ENCODE measurements at regions not wholly inside any gene's neighbourhood (a gene's known extent, or its start where the extent isn't known, plus 50 kb on each side); places are given as distances from the start of the nearest gene placed in this dataset.
"Not testable (repeated sequence)": the region's sequence is repeated elsewhere in the genome, so short reads cannot be mapped to it uniquely, and the experiment has no call there.

DNA sequence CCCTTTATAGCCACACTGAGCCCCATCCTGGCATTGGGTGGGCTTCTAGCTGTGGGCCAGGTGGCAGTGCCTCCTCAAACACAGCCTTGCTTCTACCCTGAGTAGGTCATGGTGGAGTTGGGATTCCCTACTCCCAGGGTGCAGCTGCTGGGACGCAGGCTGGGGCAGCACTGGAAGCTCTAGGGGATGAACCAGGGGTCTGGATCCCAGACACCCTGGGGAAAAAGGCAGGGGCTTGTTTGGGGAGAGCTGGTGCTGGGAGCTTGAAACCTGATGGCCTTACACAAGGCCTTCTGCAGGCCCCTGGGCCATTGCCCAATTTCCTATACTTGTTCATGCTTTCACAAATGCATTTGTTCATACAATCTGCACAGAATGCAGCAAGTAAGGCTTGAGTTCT, 103.7 kb upstream of the CTBP2 start:
- no peak for DNase-seq

DNA sequence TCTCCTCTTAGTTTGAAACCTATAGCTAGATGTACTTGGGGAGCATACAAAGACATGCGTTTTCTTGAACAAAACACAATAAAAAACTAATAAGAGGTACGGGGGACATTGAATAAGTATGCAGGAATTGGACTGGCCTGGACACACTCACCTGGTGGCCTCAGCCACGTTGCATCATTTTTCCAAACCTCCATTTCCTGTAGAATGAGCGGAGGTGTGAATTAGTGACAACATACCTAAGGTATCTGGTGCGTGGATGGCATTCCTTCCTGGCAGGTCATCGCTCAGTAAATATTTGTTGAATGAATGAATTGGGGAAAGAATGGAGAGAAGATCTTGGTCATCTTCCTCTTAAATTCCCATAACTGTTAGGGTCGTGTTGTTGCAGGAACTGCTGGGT, 103.2 kb upstream of the CTBP2 start:
- DNase-seq: no peak

DNA sequence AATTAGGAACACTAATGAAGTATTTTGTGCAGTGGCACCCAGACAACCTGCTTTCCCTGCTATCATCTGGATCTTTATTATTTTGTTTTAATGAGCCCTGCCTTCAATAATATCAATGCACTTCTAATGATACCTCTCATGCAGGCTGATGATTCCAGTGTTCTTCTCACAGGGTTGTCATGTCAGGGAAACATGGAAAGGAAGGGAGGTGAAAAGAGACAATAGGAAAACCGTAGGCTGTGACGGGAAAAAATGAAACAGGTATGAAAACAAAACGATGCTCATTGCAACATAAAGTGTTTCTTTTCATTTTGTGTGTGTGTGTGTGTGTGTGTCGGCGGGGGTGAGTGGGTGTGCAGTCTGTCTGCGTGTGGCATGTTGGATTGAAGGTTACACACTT, 102.6 kb upstream of the CTBP2 start:
- no peak for DNase-seq

DNA sequence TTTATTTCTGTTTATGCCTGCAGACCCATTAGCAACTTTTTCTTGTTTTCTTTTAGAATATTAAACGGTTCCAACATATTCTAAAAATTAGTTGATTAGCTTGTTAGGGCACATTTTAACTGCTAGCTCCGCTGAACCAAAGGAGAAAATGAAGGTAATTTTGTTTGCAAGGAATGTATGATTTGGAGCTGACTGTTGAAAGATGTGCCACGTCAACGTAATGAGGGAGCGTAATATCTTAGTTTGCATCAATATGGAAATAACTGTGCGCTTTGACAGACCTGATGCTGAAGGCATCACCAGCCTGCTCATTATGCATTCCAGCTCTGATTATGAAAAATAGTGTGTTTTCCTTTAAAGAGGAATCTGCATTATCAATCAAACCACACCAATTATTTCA, 102.0 kb upstream of the CTBP2 start:
- DNase-seq: no peak

DNA sequence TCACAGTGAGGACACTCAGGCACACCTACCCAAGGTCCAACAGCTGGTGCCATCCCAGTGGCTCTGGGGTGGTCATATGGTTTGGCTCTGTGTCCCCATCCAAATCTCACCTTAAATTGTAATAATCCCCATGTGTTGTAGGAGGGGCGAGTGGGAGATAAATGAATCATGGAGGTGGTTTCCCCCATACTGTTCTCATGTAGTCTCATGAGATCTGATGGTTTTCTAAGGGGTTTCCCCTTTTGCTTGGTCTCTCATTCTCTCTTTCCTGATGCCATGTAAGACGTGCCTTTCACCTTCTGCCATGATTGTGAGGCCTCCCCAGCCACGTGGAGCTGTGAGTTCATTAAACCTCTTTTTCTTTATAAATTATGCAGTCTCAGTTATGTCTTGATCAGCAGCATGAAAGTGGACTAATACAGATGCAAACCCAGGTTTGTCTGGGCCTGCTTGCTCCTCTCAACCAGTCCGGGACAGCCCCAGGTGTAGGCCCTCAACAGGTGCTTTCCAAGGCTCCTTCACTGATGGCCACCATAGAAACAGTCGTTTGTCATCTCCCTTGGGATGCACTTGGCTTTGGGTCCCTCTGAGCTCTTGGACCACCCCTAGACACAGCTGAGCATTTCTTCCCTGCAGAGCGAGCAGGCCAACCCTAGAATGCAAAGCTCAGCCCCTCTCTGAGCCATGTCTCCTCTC, 101.3 kb upstream of the CTBP2 start:
- DNase-seq: no peak

DNA sequence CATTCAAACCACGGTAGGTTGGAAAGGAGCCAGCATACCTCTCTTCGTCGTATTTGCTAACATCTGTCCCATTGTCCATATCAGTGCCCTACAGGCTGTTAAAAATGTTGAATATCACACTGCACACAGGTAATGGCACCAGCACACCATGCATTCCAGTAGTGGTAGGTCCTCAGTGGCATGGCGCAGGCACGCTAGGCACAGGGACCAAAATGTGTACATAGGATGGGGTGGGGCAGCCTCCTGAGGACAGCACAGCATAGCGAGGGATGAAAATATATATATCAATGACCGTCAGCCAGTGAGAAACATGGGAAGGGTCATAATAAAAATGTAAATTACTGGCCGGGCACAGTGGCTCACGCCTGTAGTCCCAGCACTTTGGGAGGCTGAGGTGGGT, 99.9 kb upstream of the CTBP2 start:
- DNase-seq: no peak

DNA sequence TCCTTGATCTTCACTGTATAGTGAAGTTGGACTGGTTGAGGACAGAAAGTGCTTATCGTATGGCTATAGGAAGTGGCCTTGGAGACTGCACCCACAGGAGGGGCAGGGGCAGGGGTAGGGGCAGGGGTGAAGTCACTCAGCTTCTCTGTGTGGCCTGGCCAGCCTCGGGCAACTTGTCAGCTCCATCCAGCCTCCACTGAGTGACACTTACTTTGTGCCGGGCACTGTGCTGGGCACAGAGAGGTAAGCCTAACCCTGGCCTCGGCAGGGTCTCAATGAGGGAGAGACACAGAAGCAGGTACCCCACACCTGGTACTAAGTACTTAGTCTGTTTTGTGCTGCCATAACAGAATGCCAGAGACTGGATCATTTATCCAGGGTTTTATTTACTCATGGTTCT, 99.3 kb upstream of the CTBP2 start:
- no peak for DNase-seq

DNA sequence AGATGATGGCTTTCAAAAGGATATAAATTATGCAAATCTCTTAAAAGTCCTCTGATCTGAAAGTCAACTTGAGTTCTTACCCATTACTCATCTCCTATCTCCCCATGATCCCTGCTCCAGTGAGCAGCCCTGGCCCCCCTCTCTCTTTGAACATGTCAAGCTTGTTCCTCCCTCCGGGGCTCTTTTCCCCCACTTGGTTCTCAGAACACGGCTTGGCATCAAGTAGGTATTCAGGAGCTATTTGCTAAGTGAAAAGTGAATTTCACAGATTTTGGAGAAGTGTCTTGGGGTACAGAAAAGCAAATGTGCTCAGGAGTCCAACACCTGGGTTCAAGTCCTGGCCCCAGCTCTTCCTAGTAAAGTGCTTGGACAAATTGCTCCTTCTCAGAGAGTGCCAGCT, 98.3 kb upstream of the CTBP2 start:
- no peak for DNase-seq

DNA sequence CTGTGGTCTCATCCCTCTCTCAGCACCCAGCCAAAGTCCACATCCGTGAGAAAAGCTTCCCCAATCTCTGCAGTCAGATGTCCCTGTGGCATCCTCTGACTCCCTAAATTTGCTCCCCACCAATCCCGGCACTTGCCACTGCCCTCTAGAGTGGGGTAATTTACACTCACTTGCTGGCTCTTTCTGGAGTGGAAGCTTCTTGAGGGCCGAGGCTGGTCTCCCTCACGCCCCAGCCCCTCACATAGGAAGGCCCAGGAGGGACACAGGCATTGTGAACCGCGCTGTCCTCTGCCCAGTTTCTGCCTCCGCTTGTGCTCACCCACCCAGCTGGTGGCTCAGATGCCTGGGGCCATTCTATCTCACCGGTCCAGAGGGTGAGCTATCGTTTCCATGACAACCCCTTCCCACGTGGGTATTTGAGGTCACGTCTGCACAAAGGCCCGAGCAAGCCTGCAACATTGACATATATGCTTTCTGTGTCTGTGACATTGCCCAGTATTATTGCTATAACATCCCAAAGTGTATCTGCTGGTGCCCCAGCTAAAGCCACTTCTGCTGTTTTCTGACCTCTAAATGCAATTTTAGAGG, 97.3 kb upstream of the CTBP2 start:
- DNase-seq: no peak

DNA sequence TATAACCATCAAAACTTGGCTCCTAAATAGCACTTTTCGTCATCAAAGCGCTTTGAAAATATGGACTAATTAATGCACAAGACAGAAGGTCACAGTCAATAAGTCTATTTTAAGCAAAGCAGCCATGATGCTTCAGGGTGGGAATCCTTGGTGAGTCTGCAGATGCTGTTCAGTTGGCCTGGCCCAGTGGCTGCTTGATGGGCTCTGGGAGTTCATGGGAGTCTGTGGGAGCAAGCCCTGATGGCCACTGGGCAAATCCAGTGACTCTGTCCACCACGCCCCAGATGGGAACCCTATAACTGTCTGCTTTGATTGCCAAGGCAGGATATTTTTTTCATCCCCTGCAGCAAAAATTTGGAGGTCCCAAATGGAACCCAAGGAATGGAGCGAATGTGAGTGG, 95.7 kb upstream of the CTBP2 start:
- DNase-seq: no peak

DNA sequence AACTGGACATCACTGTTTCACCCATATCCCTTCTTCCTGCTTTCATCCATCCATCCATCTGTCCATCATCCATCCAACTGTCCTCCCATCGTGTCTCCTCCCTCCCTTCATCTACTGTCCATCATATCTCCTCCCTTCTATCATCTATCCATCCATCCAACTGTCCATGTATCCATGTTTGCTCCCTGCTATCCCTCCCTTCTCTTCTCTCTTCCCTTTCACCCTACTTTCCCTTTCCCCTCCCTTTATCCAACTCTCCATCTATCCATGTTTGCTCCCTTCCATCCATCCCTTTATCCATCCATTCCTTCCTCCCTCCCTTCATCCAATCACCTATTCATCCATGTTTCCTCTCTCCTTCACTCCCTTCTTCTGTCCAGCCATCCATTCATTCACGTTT, 92.6 kb upstream of the CTBP2 start:
- no peak for DNase-seq

DNA sequence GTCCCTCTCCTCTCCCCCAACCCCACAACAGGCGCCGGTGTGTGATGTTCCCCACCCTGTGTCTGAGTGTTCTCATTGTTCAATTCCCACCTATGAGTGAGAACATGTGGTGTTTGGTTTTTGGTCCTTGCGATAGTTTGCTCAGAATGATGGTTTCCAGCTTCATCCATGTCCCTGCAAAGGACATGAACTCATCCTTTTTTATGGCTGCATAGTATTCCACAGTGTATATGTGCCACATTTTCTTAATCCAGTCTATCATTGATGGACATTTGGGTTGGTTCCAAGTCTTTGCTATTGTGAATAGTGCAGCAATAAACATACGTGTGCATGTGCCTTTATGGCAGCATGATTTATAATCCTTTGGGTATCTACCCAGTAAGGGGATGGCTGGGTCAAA, 90.5 kb upstream of the CTBP2 start:
- DNase-seq: not testable (repeated sequence)

DNA sequence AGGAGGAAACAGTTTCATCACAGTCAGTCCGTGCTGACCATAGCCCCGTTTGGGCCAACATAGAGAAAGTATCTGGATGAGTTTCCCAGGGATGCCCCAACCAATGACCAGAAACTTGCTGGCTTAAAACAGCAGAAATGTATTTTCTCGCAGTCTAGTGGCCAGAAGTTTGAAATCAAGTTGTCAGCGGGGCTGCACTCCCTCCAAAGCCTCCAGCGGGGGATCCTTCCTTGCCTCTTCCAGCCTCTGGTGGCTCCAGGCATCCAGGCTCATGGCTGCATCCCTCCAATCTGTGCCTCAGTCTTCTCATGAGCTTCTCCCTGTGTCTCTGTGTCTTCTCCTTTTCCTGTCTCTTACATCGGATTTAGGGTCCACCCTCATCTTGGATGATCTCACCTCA, 89.6 kb upstream of the CTBP2 start:
- no peak for DNase-seq

DNA sequence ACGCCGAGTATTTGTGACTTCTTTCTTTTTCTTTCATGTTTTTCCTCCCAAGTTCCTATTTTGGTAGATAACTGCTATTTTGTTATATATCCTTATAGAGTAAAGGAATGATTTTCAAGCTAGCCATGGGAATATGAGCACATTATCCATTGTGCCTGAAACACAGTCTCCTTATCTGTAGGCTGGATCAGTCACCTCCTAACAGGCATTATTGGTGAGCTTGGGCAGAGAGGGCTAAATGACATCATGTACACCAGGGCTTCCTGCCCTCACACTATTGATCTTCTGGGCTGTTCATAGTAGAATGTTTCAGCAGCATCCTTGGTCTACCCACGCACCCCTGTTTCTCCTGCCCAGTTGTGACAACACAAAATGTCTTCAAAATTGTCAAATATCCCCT, 88.1 kb upstream of the CTBP2 start:
- no peak for DNase-seq

DNA sequence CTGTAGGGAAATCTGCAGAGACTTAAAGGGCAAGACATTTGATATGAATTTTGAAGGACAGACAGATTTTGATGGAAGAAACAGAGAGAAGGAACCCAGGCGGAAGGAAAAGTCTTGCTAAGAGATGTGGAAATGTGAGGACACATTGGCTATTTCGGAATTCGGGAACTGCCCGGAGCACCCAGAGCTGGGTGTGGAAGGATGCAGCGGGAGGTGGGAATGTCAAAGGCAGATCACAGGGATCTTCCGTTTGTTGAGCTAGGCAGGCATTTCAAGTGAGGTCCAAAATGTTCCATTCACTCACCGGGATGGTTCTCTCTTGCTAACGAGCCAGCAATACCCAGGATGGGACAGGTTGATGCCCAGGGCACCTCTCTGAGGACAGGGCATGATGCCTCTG, 87.2 kb upstream of the CTBP2 start:
- DNase-seq: no peak

DNA sequence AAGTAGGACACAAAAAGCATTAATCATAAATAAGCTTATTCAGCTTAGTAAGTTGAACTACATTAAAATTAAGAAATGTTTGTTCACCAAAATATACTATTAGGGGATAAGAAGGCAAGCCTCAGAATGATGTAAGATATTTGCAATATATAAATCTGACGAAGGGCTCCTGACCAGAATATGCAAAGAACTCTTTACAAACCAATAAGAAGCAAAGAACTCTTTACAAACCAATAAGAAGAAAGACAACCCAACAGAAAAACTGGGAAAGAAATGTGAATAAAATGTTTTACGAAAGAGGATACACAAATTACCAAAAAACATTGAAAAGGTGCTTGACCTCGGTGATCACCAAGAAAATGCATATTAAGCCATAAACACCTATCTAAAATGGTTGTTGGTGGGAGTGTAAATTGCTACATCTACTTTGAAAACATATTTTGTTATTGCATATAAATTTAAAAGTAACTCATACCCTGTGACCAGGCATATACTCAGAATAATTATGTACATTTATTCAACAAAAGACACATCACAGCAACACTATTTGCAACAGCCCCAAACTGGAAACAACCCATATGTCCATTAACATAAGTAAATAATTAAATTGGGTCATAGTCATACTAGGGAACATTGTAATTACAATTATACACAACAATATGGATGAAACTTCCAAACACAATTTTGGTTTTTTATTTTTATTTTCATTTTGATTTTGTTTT, 83.3 kb upstream of the CTBP2 start:
- no peak for DNase-seq

DNA sequence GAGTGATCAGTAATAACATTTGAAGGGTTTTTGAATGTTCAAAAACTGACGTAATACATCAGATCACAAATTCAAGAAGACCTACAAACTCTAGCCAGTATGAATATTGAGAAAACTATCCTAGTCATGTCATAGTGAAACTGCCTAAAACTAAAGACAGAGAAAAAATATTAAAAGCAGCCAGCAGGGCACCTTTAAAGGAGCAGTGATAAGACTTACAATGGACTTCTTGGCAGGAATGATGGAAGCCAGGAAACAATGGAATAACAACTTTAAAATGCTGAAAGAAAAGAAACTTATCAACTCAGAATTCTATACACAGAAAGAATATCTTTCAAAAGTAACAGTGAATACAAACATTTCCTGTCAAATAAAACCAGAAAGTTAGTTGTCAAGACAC, 78.3 kb upstream of the CTBP2 start:
- DNase-seq: no peak

DNA sequence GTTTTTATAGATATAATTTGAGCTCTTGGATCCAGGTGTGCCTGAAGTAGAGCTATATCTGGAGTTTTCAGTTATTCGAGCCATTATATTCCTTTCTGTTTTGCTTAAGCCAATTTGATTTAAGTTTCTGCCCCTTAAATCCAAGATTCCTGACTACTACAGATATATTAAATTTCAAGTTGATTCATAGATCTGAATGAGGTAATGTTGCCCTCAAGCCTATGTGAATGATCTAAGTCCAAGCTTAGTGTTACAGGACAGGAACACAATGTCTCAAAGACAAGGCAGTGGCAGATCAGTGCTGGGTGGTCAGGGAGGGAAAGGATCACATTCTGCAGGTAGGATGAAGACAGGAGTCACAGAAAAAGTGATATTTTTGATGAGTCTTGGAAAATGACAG, 75.7 kb upstream of the CTBP2 start:
- DNase-seq: no peak

DNA sequence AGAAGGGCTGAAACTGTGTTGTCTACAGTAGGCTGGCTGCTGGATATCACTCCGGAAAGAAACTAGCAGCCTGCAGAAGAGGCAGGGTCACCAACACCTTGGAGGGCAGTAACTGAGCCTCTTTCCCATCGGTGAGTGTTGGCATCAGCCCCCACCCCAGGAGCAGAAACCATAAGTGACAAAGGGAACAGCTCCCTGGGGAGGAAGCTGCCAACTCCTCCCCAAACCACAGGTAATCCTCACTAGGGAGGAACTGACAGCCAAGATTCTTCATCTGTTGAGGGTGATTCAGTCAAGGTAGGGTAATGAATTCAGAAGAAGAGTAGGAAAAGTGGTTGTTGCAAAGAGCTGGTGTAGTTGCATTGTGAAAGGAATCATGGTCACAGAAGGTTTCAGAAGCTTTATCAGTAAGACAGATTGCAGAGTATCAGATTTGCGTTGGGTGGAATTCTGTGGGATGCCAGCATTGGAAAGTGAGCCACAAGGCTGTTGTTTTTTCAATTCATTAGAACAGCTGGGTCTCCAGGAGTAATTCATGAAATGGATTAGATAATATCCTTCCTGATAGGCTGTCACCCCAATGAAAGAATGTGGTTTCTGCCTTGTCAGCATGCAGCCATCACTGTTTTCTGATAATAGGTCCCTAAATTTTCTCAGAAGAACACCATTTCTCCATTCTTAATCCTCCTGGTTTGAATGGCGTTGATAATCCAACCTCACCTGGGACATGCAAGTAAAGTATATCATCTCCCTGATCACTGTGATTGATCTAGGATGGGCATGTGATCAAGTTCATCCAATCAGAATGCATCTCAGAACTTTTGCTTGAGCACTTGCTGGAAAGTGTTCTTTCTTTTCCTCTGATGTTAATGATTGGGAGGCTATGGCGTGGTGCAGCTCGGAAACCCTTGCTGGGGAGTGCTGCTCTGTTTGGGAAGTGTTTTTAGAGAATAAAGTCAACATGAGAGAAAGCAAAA, 75.0 kb upstream of the CTBP2 start:
- no peak for DNase-seq

DNA sequence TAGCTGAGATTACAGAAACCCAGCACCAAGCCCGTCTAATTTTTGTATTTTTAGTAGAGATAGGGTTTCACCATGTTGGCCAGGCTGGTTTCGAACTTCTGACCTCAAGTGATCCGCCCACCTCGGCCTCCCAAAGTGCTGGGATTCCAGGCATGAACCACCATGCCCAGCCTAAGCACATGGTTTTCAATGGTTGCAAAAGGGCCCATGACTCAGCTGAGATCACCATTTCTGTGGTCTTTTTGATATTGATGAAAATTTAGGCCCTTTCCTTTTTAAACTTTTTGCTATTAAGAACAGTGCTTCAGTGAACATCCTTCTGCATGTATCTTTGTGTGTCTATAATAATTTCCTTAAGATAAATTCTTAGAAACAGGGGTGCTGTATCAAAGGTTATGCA, 74.2 kb upstream of the CTBP2 start:
- DNase-seq: not testable (repeated sequence)

DNA sequence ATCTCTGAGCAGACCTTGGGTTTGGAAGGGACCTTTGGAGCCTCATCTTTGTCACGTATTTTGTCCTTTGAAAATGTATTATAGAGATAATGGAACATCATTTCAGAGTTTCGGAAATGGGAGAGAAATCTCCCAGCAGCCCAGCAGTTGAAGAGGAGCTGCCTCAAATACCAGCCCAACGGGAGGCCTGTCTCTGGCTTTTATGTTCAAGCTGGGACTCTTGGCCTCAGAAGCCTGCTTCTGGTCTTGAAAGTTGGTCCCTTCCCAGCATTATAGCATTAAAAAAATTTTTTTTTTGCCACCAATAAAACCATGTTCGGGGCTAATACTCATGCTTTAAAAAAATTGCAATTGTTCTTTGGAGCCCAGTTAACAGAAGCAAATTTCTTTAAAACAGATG, 73.4 kb upstream of the CTBP2 start:
- DNase-seq: no peak

DNA sequence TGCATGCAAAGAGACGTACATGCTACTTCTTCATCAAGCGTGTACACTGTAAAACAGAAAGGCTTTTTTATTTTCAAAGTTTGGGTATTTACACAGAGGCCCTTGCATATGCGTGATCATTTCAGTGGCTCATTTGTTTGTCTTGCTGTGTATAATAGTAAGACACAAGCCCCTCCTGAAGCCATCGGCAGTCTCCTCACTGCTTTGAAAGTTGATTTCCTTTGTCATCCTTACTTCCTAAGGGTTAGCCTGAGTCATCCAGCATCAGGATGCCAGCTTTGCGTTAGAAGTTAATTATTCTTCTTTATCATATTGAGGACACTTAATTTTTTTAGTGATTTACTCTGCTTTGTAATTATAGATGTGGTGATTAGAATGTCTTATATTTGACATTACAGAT, 72.5 kb upstream of the CTBP2 start:
- DNase-seq: no peak

DNA sequence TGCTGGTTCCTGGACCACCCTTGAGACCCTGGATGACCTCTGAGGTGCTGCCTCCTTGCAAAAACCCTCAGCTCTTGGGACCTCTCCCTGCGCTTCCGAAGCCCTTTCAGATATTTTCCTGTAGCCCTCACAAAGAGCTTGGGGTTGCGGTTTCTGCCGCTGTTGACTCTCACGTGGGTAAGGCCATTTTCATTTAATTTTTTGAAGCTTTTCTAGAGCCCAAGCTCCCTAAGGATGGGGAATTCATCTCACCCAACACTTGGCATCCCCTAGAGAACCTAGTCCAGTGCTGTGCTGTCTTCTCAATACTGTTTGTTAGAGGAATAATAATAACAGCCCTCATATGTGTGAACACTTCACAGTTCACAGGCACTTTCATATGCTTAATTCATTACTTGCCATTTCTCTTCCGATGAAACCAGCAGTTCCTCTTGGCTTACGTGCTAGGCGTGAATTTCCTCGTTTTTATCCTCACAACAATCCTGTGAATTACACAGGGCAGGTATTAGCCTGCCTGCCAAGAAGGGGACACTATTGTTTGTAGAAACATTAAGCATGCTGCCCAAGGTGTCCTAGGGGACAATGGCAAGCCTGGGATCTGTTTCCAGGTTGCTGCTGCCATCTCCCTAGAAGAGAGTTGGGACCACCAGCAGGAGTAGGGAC, 71.6 kb upstream of the CTBP2 start:
- DNase-seq: no peak

Data from inflammatory macrophage treated with lipopolysaccharide for 4 hours (primary cell).